ENCODE measurements at regions not wholly inside any gene's neighbourhood (a gene's known extent, or its start where the extent isn't known, plus 50 kb on each side); places are given as distances from the start of the nearest gene placed in this dataset.

DNA sequence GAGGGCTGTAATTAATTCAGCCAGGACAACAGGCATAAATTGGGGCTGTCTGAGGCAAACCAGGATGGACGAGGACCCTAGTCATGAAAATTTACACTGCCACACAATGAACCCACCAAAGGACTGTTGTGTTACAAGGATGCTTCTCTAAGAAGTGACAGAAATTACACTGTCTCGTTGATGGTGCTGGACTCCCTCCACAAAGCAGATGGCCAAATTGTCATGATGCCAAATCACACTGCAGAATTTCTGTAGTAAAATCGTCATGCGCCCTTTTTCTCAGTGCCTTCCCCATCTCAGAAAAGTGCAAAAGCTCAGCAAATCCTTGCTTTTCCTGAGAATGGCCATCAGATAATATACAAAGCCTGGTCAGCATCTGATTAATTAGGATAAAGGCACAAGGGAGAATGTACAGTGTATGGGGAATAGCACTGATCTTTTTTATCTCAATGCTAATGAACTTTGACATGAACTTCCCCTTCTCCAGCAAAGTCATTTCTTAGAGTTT, 545.8 kb downstream of the CSNK1G3 start:
- Histone ChIP-seq H3K9ac (ENCODE audit: insufficient read depth in 1 of 2, low read depth in 2 of 2, low read length in 2 of 2) (no peak overlapping the region), H3K79me2 (ENCODE audit: control insufficient read depth, insufficient read depth, low read length) (no peaks in the 10 kb centered on the region), H3K36me3 (ENCODE audit: control insufficient read depth, insufficient read depth, low read length) (no peaks in the 10 kb centered on the region), H3K4me1 (replicated peaks in 1 of 2; ENCODE audit: control insufficient read depth in 2 of 2, insufficient read depth in 2 of 2, low read length in 2 of 2) (no peaks in the 10 kb centered on the region), H3K4me2 (ENCODE audit: insufficient read depth, low read length) (no peak overlapping the region), H4K20me1 (replicated peaks; ENCODE audit: control insufficient read depth, insufficient read depth, low read length) (no peaks in the 10 kb centered on the region), H2AFZ (ENCODE audit: low read depth, low read length) (no peak overlapping the region), H3K9me1 (ENCODE audit: control insufficient read depth, insufficient read depth, low read length) (no peaks in the 10 kb centered on the region), H3K9me3 (replicated peaks; ENCODE audit: control insufficient read depth, insufficient read depth, low read depth, low read length) (no peaks in the 10 kb centered on the region; the same call in 1 of the 2 replicates), H3K4me3 (no peak overlapping the region), H3K27ac (ENCODE audit: extremely low read depth, low read depth, low read length) (no peak overlapping the region), H3K27me3 (ENCODE audit: control insufficient read depth in 2 of 2, insufficient read depth in 2 of 2, low read length in 2 of 2) (no peaks in the 10 kb centered on the region)
- BruUV-seq (replicated peaks), result no TSS peak
- ATAC-seq, result no peak
- in situ Hi-C loops (cut with MboI) (no loop called here), intact Hi-C loops (cut with micrococcal nuclease) (no loop called here)
- no peak for TF ChIP-seq TAF1 (IDR thresholded peaks at IDR 0.05; ENCODE audit: control insufficient read depth, extremely low read depth, insufficient read depth, low read length, severe bottlenecking)
- TF ChIP-seq NR0B1 (IDR thresholded peaks at IDR 0.05; ENCODE audit: partially characterized antibody), result no peak
- no peak for TF ChIP-seq BRF1 (IDR thresholded peaks at IDR 0.05; ENCODE audit: borderline replicate concordance, extremely low read depth, insufficient read length)
- no peak for TF ChIP-seq ZSCAN32 (CRISPR knock-in tag; IDR thresholded peaks at IDR 0.05)
- TF ChIP-seq RNF2 (IDR thresholded peaks at IDR 0.05), result no peak
- TF ChIP-seq, protein P1, sequence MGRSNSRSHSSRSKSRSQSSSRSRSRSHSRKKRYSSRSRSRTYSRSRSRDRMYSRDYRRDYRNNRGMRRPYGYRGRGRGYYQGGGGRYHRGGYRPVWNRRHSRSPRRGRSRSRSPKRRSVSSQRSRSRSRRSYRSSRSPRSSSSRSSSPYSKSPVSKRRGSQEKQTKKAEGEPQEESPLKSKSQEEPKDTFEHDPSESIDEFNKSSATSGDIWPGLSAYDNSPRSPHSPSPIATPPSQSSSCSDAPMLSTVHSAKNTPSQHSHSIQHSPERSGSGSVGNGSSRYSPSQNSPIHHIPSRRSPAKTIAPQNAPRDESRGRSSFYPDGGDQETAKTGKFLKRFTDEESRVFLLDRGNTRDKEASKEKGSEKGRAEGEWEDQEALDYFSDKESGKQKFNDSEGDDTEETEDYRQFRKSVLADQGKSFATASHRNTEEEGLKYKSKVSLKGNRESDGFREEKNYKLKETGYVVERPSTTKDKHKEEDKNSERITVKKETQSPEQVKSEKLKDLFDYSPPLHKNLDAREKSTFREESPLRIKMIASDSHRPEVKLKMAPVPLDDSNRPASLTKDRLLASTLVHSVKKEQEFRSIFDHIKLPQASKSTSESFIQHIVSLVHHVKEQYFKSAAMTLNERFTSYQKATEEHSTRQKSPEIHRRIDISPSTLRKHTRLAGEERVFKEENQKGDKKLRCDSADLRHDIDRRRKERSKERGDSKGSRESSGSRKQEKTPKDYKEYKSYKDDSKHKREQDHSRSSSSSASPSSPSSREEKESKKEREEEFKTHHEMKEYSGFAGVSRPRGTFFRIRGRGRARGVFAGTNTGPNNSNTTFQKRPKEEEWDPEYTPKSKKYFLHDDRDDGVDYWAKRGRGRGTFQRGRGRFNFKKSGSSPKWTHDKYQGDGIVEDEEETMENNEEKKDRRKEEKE (IDR thresholded peaks at IDR 0.05; ENCODE audit: borderline replicate concordance in 1 of 2, control insufficient read depth in 1 of 2, low read depth in 2 of 2, low read length in 1 of 2), result no peak
- no peak for TF ChIP-seq TAF7 (tag; IDR thresholded peaks at IDR 0.05)
- TF ChIP-seq NFRKB (IDR thresholded peaks at IDR 0.05; ENCODE audit: low read depth), result no peak
- TF ChIP-seq PRDM10 (IDR thresholded peaks at IDR 0.05; ENCODE audit: partially characterized antibody), result no peak
- TF ChIP-seq BRCA1 (IDR thresholded peaks at IDR 0.05), result no peak
- no peak for TF ChIP-seq BRCA1 (CRISPR knock-in tag; IDR thresholded peaks at IDR 0.05)
- TF ChIP-seq, protein P2, sequence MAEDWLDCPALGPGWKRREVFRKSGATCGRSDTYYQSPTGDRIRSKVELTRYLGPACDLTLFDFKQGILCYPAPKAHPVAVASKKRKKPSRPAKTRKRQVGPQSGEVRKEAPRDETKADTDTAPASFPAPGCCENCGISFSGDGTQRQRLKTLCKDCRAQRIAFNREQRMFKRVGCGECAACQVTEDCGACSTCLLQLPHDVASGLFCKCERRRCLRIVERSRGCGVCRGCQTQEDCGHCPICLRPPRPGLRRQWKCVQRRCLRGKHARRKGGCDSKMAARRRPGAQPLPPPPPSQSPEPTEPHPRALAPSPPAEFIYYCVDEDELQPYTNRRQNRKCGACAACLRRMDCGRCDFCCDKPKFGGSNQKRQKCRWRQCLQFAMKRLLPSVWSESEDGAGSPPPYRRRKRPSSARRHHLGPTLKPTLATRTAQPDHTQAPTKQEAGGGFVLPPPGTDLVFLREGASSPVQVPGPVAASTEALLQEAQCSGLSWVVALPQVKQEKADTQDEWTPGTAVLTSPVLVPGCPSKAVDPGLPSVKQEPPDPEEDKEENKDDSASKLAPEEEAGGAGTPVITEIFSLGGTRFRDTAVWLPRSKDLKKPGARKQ (CRISPR knock-in tag; IDR thresholded peaks at IDR 0.05), result no peak
- WGBS (ENCODE audit: insufficient coverage, low coverage, missing lambda C conversion rate), result 0% methylated on average over 4 of the region's 4 CpGs
- DNase-seq (ENCODE audit: extremely low read depth in 1 of 4, low spot score in 3 of 4), result no peak
- CTCF ChIA-PET (ENCODE audit: low intra/inter-chr PET ratio), result no interaction called here
- no peak for FAIRE-seq
- POLR2A ChIA-PET, result no interaction called here

Measured in K562 (cell line).